EH (cell line): ENCODE measurements at regions not wholly inside any gene's neighbourhood (a gene's known extent, or its start where the extent isn't known, plus 50 kb on each side); places are given as distances from the start of the nearest gene placed in this dataset.
"Not testable (repeated sequence)": the region's sequence is repeated elsewhere in the genome, so short reads cannot be mapped to it uniquely, and the experiment has no call there.

Source experiments
- DNase-seq: peaks from one replicate; pipeline ENCODE4 v3.0.0-alpha.2; 2015; ENCODE audit warnings: low read depth

DNA sequence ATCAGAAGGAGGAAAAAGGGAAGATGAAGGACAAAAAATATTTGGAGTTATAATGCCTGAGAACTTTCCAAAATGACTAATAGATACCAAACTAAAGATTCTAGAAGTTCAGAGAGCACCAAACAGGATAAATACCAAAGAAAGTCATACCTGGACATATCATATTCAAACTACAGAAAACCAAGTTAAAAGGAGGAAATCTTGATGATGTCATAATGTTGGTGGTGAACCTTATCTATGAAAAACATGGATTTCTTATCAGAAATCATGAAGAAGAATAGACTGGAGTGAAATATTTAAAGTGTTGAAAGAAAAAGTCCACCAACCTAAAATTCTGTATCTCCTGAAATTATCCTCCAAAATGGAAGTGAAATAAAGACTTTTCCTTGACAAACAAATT, 389.2 kb downstream of the JRKL start:
- no peak for DNase-seq

DNA sequence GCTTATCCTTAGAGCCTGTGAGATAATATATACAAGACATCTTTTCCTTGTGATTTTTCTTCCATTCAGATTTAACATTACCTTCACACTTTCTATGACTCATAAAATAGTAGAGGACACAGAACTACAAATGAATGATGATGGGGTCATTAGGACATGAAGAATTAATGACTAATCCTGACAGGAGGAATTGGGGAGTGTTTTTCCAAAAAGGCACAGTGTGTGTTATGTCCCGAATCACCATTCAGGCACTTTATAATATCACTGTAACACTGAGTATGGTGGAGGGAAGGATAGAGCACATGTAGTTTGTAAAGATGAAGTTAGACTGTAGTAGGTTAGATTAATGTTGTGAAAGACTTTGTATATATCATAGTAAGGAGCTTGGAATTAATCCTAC, 391.3 kb downstream of the JRKL start:
- DNase-seq, result peak; percentile 7

DNA sequence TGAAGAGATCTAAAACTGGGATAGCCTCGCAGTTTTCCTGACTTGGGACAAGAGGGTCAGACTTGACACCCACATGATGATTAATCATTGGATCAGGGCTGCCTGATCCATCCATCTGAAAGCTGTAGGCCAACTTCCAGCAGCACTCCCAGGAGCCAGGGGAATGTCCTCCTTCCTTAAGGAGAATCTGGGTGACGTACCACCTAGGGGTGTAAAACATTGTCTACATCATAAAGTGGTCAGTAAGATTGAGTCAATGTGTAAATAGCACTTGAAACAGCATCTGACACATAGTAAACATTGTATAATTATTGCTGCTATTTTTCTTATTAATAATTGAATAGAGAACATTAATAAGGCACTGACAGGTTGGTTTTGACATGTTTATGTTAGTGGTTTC, 392.8 kb downstream of the JRKL start:
- no peak for DNase-seq

DNA sequence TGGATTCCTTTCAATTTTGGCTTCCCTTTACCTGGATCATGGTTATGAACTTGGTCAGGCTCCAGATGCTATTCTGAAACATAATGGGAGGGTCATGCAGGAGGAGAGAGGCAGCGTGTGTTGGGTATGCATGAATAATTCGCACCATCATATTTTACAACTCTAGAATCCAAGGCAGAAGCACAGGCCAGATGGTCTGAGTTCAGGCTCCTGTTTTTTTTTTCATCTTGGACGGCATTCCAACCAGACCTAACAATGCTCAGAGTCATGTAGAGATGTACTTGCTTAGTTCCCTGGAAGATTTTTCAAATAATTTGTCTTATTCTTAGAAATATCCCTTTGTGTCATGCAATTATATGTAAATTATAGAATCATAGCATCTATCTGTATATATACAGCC, 393.5 kb downstream of the JRKL start:
- DNase-seq, result no peak

DNA sequence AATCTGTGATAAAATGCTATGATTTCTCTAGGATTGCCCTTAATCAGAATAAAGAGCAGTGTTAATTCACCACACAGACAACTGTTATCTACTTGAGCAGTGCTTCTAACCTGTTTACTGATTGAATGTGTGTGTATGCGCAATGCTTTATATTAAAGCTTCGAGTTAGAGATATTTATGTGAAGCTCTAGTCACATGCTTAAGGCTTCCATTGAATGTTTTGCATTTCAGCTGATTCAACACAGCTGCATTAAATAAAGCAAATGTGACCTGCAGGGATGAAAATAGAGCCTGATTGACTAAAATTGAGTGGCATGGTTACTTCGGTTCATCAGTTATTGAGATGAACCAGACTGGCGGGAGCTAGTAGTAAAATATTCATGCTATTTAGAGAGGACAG, 395.3 kb downstream of the JRKL start:
- DNase-seq, result no peak

DNA sequence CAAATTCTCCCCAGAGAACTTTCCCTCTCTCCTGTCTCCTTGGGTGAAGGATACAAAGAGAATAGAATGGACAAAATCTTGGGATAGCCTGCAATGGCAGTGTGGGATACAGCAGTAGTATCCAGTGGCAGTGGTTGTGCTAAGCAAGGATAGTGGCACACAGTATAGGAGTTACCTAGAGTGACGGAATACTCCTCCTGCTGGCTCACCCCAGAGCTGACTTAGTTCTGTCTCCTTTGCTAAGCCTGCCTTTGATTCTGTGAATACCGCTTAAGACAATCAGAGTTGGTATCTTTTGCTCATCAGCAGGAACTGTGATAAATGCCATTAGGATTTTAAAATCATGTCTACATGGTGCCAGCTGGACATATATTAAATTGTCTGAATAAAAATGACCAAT, 404.3 kb downstream of the JRKL start:
- DNase-seq, result peak; percentile 24

DNA sequence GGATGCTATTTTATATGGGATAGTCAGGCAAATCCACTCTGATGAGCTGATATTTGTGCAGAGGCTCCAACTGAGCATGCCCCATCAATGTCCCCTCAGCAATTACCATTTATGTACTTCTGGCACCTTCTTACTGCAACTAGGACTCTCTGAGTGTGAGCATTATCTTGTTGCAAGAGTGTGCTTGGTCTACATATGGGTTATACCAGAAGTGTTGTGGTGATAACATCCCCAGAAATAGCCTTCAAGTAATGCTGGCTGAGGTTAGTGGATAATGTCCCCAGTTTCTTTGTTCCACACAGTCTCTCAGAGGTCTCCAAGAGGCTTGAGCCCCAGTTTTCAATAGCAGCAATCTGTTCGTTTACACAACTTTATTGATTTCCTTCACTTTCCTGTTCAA, 408.6 kb downstream of the JRKL start:
- DNase-seq, result no peak

DNA sequence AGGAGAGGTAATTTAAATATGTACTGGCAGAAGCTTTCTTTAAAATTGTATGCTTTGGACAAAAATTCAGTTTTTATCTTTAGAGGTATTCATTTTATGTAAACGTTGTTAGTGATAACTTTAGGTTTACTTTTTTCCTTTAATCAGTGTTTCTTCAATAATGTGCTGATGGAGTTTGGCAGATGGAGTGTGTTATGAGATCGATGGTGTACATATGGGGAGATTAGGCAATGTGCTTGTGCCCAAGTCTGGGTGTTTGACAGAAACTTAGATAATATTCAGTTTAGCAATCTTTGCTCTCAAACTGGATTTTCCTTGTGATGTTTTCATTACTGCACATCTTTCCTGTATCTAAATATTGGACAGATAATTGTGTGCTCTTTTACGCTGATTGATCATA, 425.4 kb downstream of the JRKL start:
- DNase-seq, result no peak

DNA sequence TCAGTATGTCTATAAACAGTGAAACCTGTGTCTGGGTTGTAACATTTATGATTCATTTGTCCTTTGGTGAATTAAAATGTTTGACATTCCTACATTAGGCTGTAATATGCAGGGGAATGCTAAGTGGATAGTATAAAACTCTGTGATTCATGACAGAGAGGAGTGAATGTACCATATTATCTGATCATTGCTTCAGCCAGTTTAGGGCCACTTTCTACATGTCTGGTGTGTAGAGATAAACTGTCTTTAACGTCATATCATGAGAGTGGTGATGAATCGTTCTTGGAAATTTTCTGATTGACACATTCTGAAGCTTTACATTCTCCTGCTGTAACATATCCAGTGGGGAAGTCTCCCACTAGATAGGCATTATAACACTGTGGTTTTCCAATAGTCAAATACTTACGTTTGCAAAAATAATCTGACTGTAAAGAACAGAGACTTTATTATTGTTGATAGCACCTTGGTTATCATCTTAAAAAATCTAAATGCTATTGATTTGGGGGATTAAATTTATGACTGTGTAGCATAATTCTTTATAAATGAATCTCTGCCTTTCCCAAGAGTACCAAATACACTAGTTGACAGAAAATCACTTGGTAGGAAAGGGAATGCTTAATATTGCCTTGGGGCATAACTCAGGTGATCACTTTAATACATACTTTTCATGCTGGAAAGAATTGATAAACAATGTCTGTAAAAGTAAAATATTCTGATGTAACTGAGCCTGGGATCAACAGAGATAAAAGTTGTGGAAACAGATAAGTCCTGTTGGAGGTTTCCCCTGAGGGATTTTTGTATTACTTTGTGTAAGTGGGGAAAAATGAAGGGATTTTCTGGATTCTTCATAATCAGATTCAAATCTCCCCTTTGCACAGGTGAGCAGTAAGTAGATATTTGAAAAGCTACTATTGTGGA, 427.9 kb downstream of the JRKL start:
- peak; percentile 39 for DNase-seq

DNA sequence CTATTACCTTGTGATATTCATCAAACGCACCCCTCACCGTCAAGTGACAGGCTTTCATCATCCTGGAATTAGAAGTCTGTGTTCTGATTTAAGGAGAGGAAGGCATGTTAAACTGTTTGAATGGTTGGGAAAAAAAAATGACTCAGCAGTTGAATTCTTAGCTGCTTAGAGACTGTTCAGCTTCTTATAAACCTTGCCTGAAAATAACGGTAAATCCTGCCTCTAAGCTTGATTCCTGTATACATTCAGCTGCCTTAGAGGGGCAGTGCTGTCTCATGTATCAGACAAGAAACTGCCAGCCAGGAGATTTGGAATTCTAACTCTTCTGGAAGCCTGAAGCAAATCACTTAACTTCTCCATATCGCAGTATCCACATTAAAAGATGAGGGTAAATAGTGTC, 437.4 kb downstream of the JRKL start:
- DNase-seq, result peak; percentile 1

DNA sequence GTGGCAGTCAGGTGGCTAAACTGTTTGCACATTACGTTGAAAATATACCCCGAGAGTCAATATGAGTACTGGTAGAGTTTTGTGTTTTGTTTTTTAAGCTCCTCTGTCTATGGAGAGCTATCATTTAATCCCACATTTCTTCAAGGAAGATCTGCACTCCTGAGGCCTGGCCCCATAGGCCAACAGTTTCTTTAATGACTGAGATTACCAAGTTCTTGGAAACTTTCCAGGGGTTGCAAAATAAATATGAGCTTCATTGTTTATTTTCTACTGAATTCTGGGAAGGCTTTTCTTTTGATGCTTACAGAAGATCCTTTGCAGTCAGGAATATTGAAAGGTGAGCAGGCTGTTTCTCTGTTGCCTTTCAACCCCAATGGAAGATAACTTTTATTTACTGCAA, 452.0 kb downstream of the JRKL start:
- DNase-seq, result no peak

DNA sequence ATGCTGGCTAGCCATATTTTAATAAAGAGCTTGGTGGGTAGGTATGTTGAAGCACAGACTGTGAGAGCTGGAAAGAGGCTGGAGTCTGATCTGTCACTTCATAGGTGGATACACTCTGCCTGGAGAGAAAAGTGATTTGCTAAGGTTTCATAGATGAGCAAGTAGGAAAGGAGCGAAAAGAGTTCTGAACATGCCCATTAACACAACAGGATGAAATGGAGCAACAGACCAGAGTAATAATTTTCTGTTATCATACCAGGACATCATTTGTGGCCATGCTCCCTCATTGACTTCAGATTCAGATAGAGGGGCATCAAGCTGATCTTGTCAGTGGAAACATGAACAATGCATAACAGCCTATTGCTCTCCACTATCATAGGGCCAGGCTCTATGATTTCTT, 452.9 kb downstream of the JRKL start:
- DNase-seq, result no peak

DNA sequence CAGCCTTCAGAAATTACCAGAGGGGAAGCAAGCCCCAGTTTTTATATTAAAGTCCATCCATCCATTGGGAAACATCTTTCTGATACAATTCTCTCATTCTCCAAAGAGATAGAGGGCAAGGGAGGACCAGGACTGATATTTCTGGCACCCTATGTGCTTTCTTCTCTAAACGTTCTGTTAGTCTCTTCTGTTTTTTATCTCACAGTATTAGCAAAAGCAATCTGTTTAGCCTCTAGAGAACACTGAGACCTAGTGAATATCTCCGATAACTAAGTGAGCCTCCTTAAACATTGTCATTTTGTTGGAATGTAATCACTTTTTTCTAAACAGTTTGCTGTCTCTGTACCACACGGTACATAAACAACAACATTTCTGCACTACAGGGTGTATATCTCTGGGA, 464.6 kb downstream of the JRKL start:
- no peak for DNase-seq

DNA sequence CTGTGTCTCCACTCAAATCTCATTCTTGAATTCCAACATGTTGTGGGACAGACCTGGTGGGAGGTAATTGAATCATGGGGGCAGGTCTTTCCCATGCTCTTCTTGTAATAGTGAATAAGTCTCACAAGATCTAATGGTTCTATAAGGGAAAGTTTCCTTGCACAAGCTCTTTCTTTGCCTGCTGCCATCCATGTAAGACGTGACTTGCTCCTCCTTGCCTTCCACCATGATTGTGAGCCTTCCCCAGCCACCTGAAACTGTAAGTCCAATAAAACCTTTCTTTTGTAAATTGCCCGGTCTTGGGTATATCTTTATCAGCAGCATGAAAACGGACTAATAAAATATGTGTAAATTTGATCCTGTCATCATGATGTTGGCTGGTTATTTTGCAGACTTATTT, 471.9 kb downstream of the JRKL start:
- DNase-seq, result not testable (repeated sequence)

DNA sequence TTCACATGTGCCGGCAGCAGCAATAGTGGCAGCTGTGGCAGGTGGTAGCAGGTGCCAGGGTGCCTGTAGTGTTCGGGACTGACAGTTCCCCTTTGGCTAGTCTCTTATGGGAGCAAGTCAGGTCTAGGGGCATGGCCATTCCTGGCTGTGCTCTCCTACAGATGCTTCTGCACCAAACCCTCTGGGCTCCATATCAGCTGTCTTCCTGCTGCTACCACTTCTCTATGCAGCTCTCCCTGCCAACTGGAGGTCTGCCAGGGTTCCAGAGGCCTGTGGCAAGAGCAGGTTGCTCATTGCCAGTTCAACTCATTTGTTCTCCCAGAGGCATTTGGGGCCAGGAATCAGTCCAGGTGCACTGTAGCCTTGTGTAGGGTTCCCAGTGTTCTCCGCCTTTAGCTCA, 473.7 kb downstream of the JRKL start:
- DNase-seq, result no peak

DNA sequence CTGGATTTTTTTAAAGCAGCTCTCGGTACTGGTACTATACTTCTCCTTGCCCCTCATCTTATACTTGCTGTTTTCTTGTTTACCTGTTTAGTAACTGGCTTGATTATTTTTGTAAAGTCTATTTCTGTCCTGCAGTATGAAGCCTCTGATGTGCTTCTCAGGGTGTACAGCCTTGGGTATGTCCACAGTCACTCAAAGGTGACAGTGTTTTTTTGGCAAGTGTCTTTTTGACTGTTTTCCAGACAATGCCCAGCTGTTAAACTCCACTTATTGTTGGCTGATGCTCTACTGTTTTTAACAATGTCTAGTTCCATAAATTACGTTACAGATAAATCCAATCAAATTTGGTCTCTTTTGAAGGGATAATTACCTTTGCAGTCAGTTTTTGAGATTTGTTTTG, 475.2 kb downstream of the JRKL start:
- DNase-seq, result no peak

DNA sequence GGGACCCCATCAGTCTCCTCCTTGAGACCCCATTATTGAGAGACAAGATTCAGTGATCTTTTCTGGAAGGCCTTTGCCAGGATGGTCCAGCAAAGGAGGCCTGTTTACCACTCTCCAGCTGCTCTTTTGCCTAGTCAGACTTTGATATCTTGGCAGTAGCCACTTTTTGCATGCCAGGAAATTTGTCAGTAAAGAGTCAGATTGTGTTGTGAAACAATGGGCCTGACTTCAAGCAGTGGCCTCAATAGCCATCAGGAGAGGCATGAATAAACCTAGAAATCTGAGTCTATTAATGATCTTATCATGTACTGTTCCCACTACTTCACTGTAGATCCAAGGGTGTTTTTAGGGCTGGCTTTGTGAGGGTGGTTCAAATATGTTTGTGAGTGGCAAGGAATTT, 479.4 kb downstream of the JRKL start:
- DNase-seq, result no peak

DNA sequence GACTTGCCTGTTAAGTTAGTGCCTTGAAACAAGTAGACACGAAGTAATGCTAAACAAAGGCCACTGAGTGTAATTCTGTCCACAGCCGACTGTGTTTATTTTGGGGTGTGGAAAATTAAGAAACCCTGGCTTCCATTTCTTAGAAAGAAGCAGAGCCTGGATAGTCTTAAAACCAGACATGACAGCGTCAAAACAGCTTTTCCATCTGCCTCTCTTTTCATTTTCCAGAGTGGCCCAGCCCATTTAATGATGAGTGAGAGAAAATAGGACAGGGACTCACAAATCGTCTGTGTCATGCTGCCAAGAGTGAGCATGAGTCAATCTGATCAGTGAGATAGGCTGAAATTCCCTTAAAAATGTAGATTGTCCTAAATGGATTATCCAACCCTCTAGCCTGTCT, 485.9 kb downstream of the JRKL start:
- no peak for DNase-seq

DNA sequence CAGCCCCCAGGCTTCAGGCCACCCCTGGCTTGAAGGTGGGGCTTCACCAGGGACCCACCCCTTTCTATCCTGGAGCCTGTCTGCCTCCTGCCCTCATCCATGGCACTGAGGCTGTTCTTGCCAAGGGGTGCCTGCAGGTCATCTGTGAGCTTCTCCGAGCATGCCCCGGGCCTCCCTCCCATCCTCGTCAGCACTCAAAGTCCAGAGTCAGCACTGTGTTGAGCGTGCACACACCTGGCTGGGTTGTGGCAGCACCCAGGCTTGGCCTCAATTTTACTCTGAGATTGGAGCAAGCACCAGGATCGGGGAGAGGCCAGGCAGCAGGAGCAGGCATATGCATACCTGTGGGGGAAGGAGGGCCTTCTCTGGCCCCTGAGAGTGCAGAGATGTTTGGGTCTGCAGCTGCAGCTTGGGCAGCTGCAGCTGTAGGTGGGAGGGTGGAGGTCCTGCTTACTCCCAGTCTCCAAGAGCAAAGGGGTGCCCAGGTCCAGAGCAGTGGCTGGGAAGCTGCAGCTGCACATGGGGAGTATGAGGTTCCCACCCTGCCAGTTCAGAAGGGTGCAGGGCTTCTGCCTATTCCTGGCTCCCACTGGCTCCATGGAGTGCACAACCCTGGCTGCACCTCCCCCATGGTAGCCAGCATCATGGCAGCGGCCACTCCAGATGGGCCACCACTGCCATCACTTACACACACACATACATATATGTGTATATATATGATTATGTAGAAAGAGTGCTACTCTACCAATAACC, 488.7 kb downstream of the JRKL start:
- DNase-seq, result no peak

DNA sequence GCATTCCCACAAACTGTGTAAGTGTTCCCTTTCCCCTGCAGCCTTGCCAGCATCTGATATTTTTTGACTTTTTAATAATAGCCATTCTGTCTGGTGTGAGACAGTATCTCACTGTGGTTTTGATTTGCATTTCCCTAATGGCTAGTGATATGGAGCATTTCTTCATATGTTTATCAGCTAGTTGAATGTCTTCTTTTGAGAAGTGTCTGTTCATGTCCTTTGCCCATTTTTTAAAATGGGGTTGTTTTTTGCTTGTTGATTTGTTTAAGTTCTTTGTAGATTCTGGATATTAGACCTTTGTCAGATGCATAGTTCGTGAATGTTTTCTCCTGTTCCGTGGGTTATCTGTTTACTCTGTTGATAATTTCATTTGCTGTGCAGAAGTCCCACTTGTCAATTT, 492.8 kb downstream of the JRKL start:
- not testable (repeated sequence) for DNase-seq

DNA sequence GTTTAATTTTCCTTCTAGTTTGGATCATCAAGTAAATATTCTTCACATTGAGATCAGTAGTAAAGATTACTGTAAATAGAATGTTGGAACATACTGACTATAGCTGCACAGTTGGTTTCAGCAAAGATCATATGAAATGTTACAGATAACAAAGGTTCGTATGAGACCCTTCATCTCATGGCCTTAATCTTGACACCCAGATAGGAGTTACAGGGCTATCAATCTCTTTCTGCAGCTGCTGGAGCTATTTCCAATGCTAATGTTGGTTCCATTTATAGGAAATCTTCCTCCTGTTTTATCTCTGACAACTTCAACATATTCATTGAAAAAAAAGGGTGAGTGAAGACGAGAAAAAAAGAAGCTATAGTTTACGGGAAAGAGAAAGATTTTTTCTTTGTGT, 495.6 kb downstream of the JRKL start:
- DNase-seq, result no peak

DNA sequence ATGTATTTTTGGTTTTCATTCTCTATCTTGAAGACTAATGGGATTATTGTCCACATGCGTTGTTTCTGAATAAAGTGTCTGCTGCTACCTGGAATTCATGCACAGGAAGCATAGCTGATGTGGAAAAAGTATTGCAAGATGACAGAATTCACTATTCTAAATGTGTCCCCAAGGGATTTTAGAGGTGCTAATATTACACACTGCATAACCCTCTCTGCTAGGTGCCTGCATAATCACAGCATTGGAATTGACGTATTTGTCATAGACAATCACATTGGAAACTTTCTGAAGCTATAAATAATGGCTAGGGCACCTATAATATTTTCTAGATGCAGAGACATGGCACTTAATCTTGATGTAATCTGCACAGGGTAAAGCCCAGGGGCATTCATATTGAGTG, 496.1 kb downstream of the JRKL start:
- no peak for DNase-seq

DNA sequence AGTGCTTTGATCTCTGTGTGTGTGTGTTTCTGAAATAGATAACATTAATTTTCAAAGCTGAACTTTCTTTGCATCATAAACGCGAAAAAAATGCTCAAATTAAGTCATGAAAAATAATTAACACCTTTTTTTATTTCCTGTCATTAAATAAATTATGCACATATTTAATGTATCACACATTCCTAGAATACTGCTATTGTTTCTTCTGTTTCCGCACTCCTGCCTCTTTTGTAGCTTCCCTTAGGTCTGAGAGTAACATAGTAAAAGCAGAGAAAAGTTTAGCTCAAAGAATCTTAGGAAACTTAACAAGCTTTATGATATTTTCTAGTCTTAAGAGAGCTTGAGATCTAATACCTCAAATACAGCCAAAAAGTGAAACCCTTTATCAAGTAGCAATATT, 504.2 kb downstream of the JRKL start:
- DNase-seq, result no peak

DNA sequence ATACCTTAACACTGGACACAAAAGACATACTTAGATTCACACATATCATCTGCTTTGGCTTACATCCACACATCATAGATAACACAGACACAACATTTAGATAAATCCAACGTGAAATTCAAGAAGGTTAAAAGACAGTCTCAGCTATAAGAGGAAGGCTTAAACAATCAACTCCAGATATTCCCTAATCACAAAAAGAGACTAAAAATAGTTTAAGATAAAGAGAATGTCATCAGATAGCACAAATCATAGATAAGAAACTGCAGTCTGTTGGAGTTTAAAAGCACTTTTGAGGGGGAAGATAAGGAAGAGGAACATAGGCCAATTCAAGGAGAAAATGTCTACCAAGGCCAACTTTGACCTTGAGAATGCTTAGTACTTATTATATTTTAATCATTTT, 504.8 kb downstream of the JRKL start:
- no peak for DNase-seq
